ENCODE measurements at regions not wholly inside any gene's neighbourhood (a gene's known extent, or its start where the extent isn't known, plus 50 kb on each side); places are given as distances from the start of the nearest gene placed in this dataset.
"Not testable (repeated sequence)": the region's sequence is repeated elsewhere in the genome, so short reads cannot be mapped to it uniquely, and the experiment has no call there.

DNA sequence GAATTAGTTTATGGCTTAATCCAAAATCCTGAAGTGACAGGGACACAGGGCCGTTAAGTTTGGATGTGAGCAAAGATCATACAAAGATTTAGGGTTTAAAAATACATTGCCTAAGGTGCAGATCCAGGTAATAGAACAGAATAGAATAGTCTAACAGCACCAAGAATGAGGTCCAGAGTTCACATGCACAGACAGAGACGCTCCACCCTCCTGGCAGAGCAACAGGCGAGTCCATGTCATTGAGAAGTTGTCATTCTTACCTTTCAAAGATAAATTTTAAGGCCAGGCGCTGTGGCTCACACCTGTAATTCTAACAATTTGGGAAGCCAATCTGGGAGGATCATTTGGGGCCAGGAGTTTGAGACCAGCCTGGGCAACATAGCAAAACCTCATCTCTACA, 209.1 kb upstream of the AUTS2 start:
- DNase-seq (ENCODE audit: low read depth), result no peak
- TF ChIP-seq, protein P1, sequence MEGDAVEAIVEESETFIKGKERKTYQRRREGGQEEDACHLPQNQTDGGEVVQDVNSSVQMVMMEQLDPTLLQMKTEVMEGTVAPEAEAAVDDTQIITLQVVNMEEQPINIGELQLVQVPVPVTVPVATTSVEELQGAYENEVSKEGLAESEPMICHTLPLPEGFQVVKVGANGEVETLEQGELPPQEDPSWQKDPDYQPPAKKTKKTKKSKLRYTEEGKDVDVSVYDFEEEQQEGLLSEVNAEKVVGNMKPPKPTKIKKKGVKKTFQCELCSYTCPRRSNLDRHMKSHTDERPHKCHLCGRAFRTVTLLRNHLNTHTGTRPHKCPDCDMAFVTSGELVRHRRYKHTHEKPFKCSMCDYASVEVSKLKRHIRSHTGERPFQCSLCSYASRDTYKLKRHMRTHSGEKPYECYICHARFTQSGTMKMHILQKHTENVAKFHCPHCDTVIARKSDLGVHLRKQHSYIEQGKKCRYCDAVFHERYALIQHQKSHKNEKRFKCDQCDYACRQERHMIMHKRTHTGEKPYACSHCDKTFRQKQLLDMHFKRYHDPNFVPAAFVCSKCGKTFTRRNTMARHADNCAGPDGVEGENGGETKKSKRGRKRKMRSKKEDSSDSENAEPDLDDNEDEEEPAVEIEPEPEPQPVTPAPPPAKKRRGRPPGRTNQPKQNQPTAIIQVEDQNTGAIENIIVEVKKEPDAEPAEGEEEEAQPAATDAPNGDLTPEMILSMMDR (IDR thresholded peaks at IDR 0.05; ENCODE audit: control insufficient read depth, insufficient read depth, low read depth, low read length, missing control alignments), result no peak
- H3K4me3 ChIP-seq (ENCODE audit: control insufficient read depth, low read depth, low read length), result no peak overlapping the region

DNA sequence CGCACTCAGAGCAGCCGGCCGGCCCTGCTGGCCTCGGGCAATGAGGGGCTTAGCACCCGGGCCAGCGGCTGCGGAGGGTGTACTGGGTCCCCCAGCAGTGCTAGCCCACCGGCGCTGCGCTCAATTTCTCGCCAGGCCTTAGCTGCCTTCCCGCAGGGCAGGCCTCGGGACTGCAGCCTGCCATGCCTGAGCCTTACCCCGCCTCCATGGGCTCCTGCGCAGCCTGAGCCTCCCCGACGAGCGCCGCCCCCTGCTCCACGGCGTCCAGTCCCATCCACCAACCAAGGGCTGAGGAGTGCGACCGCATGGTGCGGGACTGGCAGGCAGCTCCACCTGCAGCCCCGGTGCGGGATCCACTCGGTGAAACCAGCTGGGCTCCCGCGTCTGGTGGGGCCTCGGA, 204.4 kb upstream of the AUTS2 start:
- not testable (repeated sequence) for H3K4me3 ChIP-seq (ENCODE audit: control insufficient read depth, low read depth, low read length); DNase-seq (ENCODE audit: low read depth)

DNA sequence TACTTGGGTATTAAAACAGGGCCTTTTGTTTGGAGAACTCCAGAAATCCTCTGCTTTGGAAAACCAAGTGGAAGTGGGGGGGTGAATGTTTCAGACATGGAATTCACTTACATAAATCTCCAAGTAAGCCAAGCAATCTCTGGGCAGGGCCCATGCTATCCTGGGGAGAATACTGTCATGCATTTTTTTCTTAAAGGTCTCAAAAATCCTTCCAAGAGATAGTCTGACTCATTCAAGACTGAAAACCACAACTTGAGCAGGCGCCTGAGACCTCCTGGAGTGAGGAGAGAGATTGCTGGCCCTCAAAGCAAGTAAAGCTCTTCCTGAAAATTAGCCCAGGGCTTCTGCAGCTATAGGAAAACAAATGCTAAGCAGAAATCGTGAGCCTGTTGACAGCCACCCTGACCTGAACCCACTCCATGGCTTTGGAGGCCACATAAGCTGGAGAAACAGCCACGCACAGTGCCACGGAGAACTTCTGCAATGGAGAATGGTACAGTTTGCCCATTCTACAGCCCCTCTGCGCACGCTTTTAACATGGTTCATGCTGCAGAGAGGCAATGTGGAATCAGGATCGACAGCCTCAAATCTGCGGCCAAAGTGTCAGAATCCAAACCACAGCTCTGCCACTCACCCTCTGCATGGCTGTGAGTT, 203.1 kb upstream of the AUTS2 start:
- TF ChIP-seq, protein P1 (IDR thresholded peaks at IDR 0.05; ENCODE audit: control insufficient read depth, insufficient read depth, low read depth, low read length, missing control alignments), result no peak
- DNase-seq (ENCODE audit: low read depth), result peak; percentile 77
- no peak overlapping the region for H3K4me3 ChIP-seq (ENCODE audit: control insufficient read depth, low read depth, low read length)

DNA sequence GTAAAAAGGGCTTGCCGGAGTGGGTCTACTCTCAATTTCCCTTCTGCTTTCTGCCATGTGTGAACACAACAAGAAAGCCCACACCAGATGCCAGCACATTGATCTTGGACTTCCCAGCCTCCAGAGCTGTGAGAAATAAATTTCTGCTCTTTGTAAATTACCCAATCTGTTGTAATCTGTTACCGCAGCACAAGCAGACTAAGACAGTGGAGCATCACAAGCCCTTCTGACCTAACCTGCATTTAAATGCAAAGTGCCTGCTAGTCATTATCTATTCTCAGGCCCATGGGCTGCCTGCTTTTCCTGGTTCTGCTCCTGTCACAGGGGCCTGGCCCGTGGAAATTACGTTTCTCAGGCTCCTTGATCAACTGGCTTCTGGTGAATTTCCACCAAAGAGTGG, 199.3 kb upstream of the AUTS2 start:
- DNase-seq (ENCODE audit: low read depth), result no peak
- no peak overlapping the region for H3K4me3 ChIP-seq (ENCODE audit: control insufficient read depth, low read depth, low read length)
- TF ChIP-seq, protein P1 (IDR thresholded peaks at IDR 0.05; ENCODE audit: control insufficient read depth, insufficient read depth, low read depth, low read length, missing control alignments), result no peak

DNA sequence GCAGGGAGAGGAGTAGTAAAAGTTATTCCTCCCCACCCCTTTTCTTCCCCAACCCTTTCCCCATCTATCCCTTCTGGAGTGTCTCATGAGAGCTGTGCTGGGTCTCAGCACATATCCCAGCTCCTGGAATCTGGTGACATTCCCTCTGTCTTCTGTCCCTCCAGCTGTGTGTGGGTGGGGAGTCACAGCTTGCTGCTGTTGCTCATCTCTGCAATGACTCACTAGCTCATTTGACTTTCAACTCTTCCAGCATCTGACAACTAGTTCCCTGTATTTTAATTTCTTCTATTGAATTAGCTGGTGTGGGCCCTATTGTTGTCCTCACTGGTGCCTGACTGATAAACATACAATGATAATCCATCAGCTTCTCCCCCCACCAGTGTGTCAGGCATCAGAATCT, 198.9 kb upstream of the AUTS2 start:
- DNase-seq (ENCODE audit: low read depth), result peak; percentile 3
- TF ChIP-seq, protein P1 (IDR thresholded peaks at IDR 0.05; ENCODE audit: control insufficient read depth, insufficient read depth, low read depth, low read length, missing control alignments), result no peak
- no peak overlapping the region for H3K4me3 ChIP-seq (ENCODE audit: control insufficient read depth, low read depth, low read length)

DNA sequence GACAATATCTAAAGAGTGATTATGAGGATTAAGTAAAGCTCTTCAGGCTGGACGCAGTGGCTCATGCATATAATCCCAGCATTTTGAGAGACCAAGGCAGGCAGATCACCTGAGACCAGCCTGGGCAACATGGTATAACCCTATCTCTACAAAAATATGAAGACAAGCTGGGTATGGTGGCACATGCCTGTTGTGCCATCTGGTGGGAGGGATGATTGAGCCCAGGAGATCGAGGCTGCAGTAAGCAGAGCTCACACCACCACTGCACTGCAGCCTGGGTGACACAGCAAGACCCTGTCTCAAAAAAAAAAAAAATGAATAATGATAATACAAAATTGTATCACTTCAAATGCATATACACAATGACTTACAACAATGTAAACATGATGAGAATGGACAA, 195.6 kb upstream of the AUTS2 start:
- TF ChIP-seq, protein P1 (IDR thresholded peaks at IDR 0.05; ENCODE audit: control insufficient read depth, insufficient read depth, low read depth, low read length, missing control alignments), result no peak
- H3K4me3 ChIP-seq (ENCODE audit: control insufficient read depth, low read depth, low read length), result no peak overlapping the region
- DNase-seq (ENCODE audit: low read depth), result no peak

DNA sequence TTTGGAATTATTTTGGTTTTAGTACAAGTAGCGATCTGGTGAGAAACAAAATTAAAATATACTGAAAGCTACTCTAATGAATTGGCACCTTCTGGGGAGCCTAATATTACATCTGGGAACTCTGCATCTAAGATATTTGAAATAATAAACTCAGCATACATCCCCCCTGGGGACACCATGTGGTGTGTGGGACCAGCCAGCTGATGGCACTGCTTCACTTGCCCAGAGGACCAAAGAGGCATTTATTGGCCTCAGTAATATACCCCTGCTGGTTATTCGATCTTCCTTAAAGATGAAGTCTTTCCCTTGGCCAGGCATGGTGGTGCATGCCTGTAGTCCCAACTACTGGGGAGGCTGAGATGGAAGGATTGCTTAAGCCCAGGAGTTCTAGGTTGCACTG, 195.1 kb upstream of the AUTS2 start:
- DNase-seq (ENCODE audit: low read depth), result no peak
- TF ChIP-seq, protein P1 (IDR thresholded peaks at IDR 0.05; ENCODE audit: control insufficient read depth, insufficient read depth, low read depth, low read length, missing control alignments), result no peak

More for the DNA sequence above, 195.1 kb upstream of the AUTS2 start:
- H3K4me3 ChIP-seq (ENCODE audit: control insufficient read depth, low read depth, low read length), result no peak overlapping the region
